ENCODE measurements at regions not wholly inside any gene's neighbourhood (a gene's known extent, or its start where the extent isn't known, plus 50 kb on each side); places are given as distances from the start of the nearest gene placed in this dataset.

DNA sequence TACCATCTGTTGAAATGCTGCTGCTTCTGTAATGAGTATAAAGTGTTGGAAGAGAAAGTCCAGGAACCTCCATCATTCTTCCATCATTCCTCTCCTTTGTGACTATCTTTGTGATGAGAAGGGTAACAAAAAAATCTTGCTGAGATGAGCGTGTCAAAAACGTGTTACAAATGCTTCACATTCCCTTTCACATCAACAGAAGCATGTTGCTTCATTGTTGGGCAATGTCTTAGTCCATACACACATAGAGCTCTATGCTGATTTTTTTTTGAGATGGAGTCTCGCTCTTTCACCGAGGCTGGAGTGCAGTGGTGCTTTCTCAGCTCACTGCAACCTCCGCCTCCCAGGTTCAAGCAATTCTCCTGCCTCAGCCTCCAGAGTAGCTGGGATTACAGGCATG is 114.1 kb upstream of the ESR1 start:
- TF ChIP-seq POLR2AphosphoS5 (IDR thresholded peaks at IDR 0.05) (no peak), POLR2A (IDR thresholded peaks at IDR 0.05; ENCODE audit: low read depth) (no peak), EP300 (IDR thresholded peaks at IDR 0.05) (no peak)
